ENCODE measurements at regions not wholly inside any gene's neighbourhood (a gene's known extent, or its start where the extent isn't known, plus 50 kb on each side); places are given as distances from the start of the nearest gene placed in this dataset.

GRCh38 chr7:16004702-16005101 lies 318.2 kb upstream of the MEOX2 start:
- no peak for TF ChIP-seq HNF4G (IDR thresholded peaks at IDR 0.05)
- Histone ChIP-seq H3K27ac (ENCODE audit: low read depth in 1 of 2, low read length in 2 of 2) (no peak overlapping the region), H3K4me1 (ENCODE audit: control insufficient read depth in 4 of 4, insufficient read depth in 4 of 4, low read length in 3 of 4) (no peaks in the 10 kb centered on the region), H3K9me3 (ENCODE audit: control insufficient read depth in 4 of 4, low read length in 3 of 4) (no peaks in the 10 kb centered on the region), H3K9ac (ENCODE audit: low read depth in 1 of 2, low read length in 2 of 2) (no peak overlapping the region), H3K27me3 (ENCODE audit: control insufficient read depth in 4 of 4, insufficient read depth in 4 of 4, low read length in 3 of 4) (no peaks in the 10 kb centered on the region), H3K36me3 (ENCODE audit: control insufficient read depth in 4 of 4, insufficient read depth in 3 of 4, low read depth in 1 of 4, low read length in 3 of 4) (no peaks in the 10 kb centered on the region), H3K4me3 (ENCODE audit: low read depth in 1 of 3, low read length in 3 of 3) (no peak overlapping the region)
- WGBS, result 96% methylated on average over 1 of the region's 1 CpG
- DNase-seq (ENCODE audit: low spot score), result no peak

- Histone ChIP-seq H3K27me3 (ENCODE audit: control insufficient read depth in 4 of 4, insufficient read depth in 4 of 4, low read length in 3 of 4) (no peaks in the 10 kb centered on the region), H3K36me3 (ENCODE audit: control insufficient read depth in 4 of 4, insufficient read depth in 3 of 4, low read depth in 1 of 4, low read length in 3 of 4) (no peaks in the 10 kb centered on the region)
- WGBS, result 94% methylated on average over 5 of the region's 5 CpGs
These were observed 315.0 kb upstream of the MEOX2 start for GRCh38 chr7:16001477-16001876.

GRCh38 chr7:15998617-15999016 lies 312.1 kb upstream of the MEOX2 start:
- no peak for DNase-seq (ENCODE audit: low spot score)
- Histone ChIP-seq H3K9ac (ENCODE audit: low read depth in 1 of 2, low read length in 2 of 2) (no peak overlapping the region), H3K27ac (ENCODE audit: low read depth in 1 of 2, low read length in 2 of 2) (no peak overlapping the region), H3K4me1 (ENCODE audit: control insufficient read depth in 4 of 4, insufficient read depth in 4 of 4, low read length in 3 of 4) (no peaks in the 10 kb centered on the region), H3K4me3 (ENCODE audit: low read depth in 1 of 3, low read length in 3 of 3) (no peak overlapping the region), H3K36me3 (ENCODE audit: control insufficient read depth in 4 of 4, insufficient read depth in 3 of 4, low read depth in 1 of 4, low read length in 3 of 4) (no peaks in the 10 kb centered on the region), H3K27me3 (ENCODE audit: control insufficient read depth in 4 of 4, insufficient read depth in 4 of 4, low read length in 3 of 4) (no peaks in the 10 kb centered on the region), H3K9me3 (ENCODE audit: control insufficient read depth in 4 of 4, low read length in 3 of 4) (no peaks in the 10 kb centered on the region)
- WGBS, result 71% methylated on average over 1 of the region's 1 CpG
- no peak for TF ChIP-seq FOXA2 (IDR thresholded peaks at IDR 0.05)
- no peak for TF ChIP-seq MAX (IDR thresholded peaks at IDR 0.05)
- no peak for TF ChIP-seq GABPA (IDR thresholded peaks at IDR 0.05 in 1 of 2, conservative IDR thresholded peaks at IDR 0.05 in 1 of 2)
- no peak for TF ChIP-seq YY1 (IDR thresholded peaks at IDR 0.05)

More at GRCh38 chr7:16001477-16001876, 315.0 kb upstream of the MEOX2 start:
- Histone ChIP-seq H3K9me3 (ENCODE audit: control insufficient read depth in 4 of 4, low read length in 3 of 4) (no peaks in the 10 kb centered on the region), H3K9ac (ENCODE audit: low read depth in 1 of 2, low read length in 2 of 2) (no peak overlapping the region), H3K4me1 (ENCODE audit: control insufficient read depth in 4 of 4, insufficient read depth in 4 of 4, low read length in 3 of 4) (no peaks in the 10 kb centered on the region), H3K4me3 (ENCODE audit: low read depth in 1 of 3, low read length in 3 of 3) (no peak overlapping the region), H3K27ac (ENCODE audit: low read depth in 1 of 2, low read length in 2 of 2) (no peak overlapping the region)
- TF ChIP-seq SP1 (IDR thresholded peaks at IDR 0.05) (no peak), FOXA2 (IDR thresholded peaks at IDR 0.05) (no peak), JUND (IDR thresholded peaks at IDR 0.05) (no peak), FOXA1 (IDR thresholded peaks at IDR 0.05) (no peak), NR2F2 (IDR thresholded peaks at IDR 0.05) (no peak), YY1 (IDR thresholded peaks at IDR 0.05) (no peak), MAX (IDR thresholded peaks at IDR 0.05) (no peak), GABPA (IDR thresholded peaks at IDR 0.05 in 1 of 2, conservative IDR thresholded peaks at IDR 0.05 in 1 of 2) (no peak), CTCF (IDR thresholded peaks at IDR 0.05; ENCODE audit: low read depth, low read length, missing input control) (no peak)
- DNase-seq (ENCODE audit: low spot score), result no peak

GRCh38 chr7:15995027-15995426 lies 308.5 kb upstream of the MEOX2 start:
- whole genome bisulfite sequencing, result 90% methylated on average over 1 of the region's 1 CpG

More at GRCh38 chr7:15995027-15995426, 308.5 kb upstream of the MEOX2 start:
- no peak for DNase-seq (ENCODE audit: low spot score)
- Histone ChIP-seq H3K27ac (ENCODE audit: low read depth in 1 of 2, low read length in 2 of 2) (no peak overlapping the region), H3K27me3 (ENCODE audit: control insufficient read depth in 4 of 4, insufficient read depth in 4 of 4, low read length in 3 of 4) (no peaks in the 10 kb centered on the region), H3K9ac (ENCODE audit: low read depth in 1 of 2, low read length in 2 of 2) (no peak overlapping the region), H3K9me3 (ENCODE audit: control insufficient read depth in 4 of 4, low read length in 3 of 4) (peaks cover 0 to 3% (median 0%) of the 10 kb centered on the region in 4 donors), H3K4me1 (ENCODE audit: control insufficient read depth in 4 of 4, insufficient read depth in 4 of 4, low read length in 3 of 4) (no peaks in the 10 kb centered on the region), H3K36me3 (ENCODE audit: control insufficient read depth in 4 of 4, insufficient read depth in 3 of 4, low read depth in 1 of 4, low read length in 3 of 4) (no peaks in the 10 kb centered on the region), H3K4me3 (ENCODE audit: low read depth in 1 of 3, low read length in 3 of 3) (no peak overlapping the region)
- TF ChIP-seq TAF1 (conservative IDR thresholded peaks at IDR 0.05), result no peak
- no peak for TF ChIP-seq HNF4A (conservative IDR thresholded peaks at IDR 0.05)
- TF ChIP-seq CTCF (IDR thresholded peaks at IDR 0.05; ENCODE audit: low read depth, low read length, missing input control), result no peak
- TF ChIP-seq RAD21 (IDR thresholded peaks at IDR 0.05), result no peak
- no peak for TF ChIP-seq REST (IDR thresholded peaks at IDR 0.05)
- no peak for TF ChIP-seq SP1 (IDR thresholded peaks at IDR 0.05)
- no peak for TF ChIP-seq JUND (IDR thresholded peaks at IDR 0.05)
- TF ChIP-seq ATF3 (IDR thresholded peaks at IDR 0.05), result no peak
- no peak for TF ChIP-seq YY1 (IDR thresholded peaks at IDR 0.05)
- no peak for TF ChIP-seq HNF4G (IDR thresholded peaks at IDR 0.05)

Data from liver (tissue), 8 donors.